Renal cortex interstitium (tissue), 11 donors: ENCODE measurements at regions not wholly inside any gene's neighbourhood (a gene's known extent, or its start where the extent isn't known, plus 50 kb on each side); places are given as distances from the start of the nearest gene placed in this dataset.
"Not testable (repeated sequence)": the region's sequence is repeated elsewhere in the genome, so short reads cannot be mapped to it uniquely, and the experiment has no call there.

ENCODE experiments used
- DNase-seq, 11 donors: peaks; one replicate each; pipeline ENCODE4 v3.0.0-alpha.2; 2013; ENCODE audit warnings: low read depth in 9 of 11, low spot score in 4 of 11; ENCODE audit errors: extremely low read depth in 1 of 11

DNA sequence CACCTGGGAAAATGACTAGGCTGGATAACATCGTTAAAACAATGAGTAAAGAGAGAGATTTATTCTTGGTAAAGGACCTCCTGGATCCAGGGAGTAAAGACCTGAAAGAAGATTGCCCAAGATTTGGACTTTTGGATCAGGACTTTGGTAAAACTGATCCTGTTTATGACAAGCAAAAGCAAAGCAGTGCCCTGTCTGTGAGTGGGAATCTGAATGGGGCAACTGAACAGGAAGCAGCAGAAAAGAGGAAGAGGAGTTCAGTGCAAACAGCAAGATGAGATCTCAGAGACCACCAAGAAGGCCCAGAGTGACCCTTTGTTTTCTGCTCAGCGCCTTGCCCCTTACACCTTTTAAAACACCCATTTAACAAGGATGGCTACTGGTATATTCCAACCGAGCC, 122.0 kb downstream of the VPREB1 start:
- no peak for DNase-seq

DNA sequence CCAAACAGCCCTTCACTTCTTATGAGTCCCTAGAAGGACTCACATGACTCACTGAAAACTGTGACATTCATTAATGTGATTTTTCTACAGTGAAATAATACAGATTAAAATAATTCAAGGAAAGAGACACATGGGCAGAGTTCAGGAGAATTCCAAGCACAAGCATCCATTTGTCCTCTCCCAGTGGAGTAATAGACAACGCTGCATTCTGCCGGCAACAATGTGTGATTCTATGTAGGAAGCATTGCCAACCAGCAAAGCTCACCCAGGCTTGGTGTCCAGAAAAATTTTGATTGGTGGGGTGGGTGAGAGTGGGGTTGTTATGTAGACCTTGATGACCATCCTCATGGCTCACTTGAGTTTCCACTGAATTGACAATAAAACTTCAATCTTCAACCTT, 123.9 kb downstream of the VPREB1 start:
- DNase-seq = no peak

DNA sequence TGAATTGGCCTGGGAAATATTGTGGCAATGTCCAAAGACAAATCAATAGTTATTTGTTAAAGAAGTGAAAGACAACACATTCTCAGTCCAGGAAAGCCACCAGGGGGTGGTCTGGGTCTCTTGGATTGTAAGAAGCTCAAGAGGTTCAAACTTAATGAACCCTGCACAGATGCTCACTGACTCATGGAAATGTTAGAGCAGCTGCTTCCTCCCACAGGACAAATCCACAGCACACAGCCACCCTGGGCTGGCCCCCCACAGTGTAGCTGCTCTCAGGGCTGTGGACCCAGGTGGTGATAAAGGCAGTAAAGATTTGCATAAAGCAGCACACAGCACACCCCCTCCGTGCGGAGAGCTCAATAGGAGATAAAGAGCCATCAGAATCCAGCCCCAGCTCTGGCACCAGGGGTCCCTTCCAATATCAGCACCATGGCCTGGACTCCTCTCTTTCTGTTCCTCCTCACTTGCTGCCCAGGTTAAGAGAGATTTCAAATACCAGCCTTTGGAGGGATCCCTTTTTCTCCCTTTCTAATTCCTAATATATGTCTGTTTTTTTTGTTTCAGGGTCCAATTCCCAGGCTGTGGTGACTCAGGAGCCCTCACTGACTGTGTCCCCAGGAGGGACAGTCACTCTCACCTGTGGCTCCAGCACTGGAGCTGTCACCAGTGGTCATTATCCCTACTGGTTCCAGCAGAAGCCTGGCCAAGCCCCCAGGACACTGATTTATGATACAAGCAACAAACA, 124.8 kb downstream of the VPREB1 start:
- peak in 4 of 11 donors; percentile 23 to 51 (median 36) for DNase-seq

DNA sequence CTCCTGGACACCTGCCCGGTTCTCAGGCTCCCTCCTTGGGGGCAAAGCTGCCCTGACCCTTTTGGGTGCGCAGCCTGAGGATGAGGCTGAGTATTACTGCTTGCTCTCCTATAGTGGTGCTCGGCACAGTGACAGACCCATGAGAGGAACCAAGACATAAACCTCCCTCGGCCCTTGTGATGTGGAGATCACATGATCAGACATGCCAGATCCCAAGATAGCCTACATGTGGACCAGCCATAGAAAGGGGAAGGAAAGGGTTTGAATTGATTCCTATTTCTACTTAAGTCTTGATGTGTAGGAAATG, 125.3 kb downstream of the VPREB1 start:
- DNase-seq = no peak

DNA sequence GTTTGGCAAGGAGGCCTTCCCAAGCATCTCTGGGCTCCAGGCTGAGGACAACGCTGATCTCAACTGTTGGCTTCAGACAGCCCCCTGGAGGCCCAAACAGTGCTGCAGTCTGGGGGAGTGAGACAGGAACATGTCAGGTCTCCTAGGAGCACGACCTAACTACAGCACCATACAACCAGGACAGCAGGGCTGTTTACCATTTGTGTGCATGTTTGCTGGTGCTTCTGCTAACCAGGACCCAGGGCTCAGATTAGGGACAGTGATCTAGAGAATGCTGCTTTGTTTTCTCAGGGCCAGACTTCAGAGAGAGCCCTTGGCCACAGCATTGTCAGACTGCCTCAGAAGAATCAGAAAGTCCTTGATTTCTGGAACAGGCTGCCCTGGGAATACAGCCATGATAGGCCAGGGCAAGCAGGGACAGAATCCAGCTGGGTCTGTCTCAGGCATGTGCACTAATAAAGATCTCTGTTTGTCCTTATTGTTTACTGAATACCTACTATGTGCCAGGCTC, 126.5 kb downstream of the VPREB1 start:
- no peak for DNase-seq

DNA sequence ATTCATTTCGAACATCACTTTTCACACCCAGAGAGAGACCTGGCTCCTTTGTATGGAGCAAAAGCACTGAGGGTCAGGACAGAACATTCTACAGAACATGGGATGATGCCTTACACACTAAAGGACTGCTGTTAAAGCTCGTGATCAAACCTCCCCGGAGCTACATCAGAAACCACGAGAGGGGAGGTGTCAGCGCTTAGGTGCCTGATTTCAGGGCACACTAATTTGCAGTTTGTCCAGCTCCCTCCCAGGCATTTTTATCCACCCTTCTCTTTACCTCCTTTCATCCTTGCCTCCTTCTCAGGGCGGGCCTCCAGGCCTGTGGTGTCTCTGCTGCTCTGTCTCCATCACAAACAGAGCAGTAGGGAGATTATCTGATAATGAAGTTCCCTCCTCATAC, 127.5 kb downstream of the VPREB1 start:
- DNase-seq = no peak

DNA sequence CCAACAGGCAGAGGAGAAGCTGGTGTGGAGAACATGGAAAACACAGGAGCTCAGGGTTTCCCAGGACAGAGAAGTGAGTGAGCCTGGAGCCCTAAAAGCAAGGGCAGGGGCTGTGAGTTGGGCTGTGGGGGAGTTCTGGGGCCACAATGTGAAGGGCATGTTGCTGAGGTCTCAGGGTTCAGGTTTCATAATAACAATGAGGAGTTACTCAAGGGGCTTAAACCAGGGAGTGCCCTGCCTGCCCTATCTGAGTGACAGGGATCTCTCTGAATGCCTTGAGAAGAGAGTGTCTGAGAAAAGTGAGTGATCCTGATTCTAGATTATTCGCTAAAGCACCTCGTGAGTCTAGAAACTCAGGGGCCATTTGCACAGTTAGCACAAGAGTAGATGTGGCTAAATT, 129.6 kb downstream of the VPREB1 start:
- no peak for DNase-seq

DNA sequence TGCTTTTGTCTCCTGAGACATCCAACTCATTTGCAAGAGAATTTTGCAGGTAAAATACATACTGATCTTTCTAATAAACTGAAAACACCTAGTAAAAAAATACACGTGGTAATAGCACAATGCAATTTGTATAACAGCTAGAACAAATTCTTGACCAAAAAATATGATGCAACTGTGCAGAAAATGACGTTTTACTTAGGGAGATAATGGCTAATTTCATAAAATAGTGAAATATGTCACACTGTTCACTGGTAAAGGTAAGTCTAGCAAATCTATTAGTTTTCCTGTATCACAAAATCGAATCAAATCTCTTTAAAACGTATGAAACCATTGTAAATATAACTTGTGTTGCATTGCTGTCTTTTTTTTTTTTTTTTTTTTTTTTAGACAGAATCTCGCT, 130.0 kb downstream of the VPREB1 start:
- no peak for DNase-seq

DNA sequence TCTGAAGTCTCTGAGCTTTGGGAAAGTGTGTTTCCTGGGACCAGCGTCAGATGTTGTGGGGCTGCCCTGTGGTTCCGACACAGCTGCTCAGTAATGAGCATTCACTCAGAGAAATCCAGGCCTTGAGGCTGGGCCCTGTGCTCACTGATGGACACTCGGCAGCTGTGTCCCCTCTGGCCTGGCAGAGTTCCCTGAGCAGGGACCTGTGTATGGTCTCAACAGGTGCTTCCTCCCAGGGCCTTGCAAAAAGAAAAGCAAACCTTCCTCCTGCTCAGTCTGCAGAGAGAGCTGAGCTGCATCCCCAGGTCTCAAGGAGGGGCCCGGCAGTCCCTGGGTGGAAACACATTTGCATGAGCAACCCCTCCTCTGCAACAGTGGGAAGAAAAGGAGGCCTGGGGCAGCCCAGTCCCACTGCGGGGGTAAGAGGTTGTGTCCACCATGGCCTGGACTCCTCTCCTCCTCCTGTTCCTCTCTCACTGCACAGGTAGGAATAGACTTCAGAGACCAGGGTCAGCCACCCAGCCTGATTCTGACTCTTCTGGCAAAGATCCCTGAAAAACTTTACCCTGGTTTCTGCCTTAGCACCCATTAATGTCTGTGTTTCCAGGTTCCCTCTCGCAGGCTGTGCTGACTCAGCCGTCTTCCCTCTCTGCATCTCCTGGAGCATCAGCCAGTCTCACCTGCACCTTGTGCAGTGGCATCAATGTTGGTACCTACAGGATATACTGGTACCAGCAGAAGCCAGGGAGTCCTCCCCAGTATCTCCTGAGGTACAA, 131.2 kb downstream of the VPREB1 start:
- no peak for DNase-seq

DNA sequence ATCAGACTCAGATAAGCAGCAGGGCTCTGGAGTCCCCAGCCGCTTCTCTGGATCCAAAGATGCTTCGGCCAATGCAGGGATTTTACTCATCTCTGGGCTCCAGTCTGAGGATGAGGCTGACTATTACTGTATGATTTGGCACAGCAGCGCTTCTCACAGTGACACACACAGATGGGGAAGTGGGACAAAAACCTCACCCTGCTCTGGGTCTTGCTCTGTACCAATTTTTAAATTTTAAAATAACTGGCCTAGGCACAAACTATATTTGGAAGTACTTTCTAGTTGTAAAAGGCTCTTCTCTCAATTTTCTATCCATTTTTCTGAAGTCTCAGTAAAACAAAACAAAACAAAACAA, 131.7 kb downstream of the VPREB1 start:
- DNase-seq = no peak

DNA sequence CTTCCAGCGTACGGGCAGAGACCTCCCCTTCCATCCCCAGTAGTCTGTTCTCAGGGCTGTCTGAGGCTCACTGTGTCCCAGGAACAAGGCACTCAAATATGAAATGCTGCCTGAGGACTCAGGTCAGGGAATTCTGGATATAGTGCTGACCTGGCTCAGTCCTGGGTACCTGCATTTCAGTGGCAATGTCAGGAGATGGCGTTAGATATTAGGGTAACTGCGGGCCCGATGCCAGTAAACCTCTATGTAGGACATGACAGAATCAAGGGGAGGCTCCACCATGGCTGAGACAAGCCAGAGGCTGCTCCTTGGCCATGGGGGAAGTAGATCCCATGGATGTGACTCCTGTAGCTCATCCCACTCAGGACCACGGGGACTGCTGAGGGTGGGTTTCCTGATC, 131.7 kb downstream of the ZNF280B start:
- DNase-seq = not testable (repeated sequence)

DNA sequence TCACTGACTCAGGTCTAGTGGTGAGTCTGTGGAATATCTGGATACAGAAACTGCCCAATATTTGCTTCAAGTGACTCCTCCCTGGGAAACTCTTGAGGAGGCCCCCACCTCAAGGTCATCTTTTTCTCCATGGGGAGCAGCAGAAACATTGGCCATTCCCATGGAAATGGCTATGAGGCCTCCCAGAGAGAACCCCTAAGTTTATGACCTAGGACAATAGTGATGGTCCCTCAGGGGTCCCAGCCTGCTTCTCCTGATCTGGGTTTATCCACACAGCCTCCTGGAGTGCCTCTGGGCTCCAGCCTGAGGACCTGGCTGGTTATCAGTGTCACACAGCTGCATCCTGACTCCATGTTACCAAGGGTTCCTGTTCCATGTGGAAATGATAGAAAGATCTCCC, 131.2 kb downstream of the ZNF280B start:
- DNase-seq = no peak

DNA sequence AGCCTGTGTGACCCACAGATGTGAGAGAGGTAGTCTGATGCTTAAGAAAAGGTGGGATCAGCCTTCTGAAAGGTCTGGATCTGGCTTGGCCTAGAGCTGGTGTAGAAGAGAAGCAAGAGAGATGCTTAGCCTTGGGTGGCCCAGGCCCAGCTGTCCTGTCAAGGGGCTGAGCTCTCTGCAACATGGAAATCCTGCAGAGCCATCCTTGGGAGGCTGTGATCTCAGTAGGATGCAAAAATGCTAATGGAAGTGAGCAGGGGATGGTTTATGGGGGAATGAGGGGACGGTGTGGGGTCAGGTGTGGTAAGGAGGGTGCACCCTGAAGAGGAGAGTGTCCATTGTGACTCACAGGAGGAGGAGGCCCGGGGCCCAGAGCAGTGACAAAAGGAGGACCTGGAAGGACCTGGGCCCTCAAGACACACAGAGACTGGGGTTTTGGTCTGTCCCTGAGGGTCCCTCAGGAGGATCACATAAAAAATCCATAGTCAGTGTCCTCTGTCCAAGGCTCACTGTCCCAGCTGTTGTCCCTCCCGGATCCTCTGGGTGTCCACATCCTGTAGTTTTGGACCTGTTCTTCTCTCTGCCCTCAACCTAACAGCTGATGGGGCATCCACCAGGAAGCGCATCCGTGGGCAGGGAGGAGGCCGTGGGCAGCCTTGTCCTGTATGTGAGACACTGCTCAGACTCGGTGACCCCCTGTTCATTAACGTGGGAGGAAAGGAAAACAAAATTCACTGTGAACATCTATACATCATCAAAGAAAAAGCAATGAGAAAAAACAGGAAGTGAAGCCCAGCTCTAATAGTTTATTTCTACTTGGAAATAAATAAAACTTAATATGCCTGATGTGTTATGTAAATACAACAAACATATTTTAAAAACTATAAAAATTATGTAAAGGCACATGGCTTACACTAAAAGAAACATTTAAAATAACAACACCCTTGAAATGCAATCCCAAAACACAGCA, 129.8 kb downstream of the ZNF280B start:
- no peak for DNase-seq

DNA sequence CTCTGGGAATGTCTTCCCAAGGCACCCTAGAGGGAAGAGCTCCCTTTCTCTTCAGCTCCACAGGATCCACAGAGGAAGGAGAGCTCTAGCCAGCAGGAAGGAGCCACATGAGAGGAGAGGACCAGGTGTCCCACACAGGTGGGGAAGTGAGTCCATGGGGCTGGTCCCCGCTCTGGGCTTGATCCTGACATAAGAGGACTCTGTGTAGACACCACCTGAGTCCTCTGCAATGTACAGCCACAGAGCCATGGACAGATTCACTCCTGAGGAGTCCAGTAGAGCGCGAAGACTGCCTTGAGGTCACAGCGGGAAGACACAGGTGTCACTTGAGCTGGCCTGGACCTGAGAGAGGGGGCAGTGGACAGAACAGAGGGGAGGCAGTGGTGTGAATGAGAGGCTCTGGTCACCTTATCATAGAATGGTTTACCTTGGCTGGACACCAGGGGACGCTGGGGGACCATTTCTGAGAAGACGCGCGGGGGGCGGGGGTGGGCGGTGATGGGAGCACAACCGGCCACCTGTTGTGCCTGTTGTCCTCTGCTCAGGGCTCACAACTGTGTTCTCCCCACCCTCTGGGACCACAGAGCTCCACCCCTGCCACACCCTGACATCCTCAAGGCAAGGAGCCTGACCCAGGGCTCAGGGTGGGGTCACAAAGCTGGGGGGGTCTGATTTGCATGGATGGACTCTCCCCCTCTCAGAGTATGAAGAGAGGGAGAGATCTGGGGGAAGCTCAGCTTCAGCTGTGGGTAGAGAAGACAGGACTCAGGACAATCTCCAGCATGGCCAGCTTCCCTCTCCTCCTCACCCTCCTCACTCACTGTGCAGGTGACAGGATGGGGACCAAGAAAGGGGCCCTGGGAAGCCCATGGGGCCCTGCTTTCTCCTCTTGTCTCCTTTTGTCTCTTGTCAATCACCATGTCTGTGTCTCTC, 128.2 kb downstream of the ZNF280B start:
- DNase-seq = no peak

DNA sequence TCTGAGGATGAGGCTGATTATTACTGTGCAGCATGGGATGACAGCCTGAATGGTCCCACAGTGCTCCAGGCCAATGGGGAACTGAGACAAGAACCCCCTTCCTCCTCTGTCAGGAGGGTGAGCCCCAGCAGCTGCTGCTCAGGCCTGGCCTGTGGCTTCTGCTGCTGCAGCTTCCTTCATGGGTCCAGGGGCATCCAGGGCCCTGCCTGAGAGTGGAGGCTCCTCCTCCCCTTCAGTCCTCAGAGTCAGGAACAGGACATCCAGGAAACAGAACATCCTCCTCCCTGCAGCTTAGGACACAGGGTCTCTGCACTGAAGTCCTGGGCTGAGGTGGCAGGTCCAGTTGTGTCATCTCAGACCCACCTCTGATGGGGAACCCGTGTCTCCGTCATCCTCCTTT, 127.2 kb downstream of the ZNF280B start:
- not testable (repeated sequence) for DNase-seq

DNA sequence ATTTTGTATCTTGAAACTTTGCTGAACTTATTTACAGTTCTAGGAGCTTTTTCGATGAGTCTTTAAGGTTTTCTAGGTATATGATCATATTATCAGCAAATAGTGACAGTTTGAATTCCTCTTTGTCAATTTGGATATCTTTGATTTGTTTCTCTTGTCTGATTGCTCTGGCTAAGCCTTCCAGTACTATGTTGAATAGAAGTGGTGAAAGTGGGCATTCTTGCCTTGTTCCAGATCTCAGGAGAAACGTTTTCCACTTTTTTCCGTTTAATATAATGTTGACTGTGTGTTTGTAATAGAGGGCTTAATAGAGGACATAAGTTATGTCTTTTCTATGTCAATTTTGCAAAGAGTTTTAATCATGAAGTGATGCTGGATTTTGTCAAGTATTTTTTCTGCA, 124.3 kb downstream of the ZNF280B start:
- no peak for DNase-seq

DNA sequence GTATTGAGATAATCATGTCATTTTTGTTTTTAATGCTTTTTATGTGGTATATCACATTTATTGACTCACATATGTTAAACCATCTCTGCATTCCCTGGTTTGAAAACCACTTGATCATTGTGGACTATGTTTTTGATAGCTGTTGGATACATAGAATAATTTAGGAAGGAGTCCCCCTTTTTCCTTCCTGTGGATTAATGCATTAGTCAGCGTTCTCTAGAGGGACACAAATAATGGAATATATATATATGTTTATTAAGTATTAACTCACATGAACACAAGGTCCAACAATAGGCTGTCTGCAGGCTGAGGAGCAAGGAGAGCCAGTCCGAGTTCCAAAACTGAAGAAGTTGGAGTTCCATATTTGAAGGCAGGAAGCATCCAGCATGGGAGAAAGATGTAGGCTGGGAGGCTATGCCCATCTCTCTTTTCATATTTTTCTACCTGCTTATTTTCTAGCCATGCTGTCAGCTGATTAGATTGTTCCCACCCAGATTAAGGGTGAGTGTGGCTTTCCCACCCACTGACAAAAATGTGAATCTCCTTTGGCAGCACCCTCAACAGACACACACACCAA, 123.8 kb downstream of the ZNF280B start:
- DNase-seq = no peak

DNA sequence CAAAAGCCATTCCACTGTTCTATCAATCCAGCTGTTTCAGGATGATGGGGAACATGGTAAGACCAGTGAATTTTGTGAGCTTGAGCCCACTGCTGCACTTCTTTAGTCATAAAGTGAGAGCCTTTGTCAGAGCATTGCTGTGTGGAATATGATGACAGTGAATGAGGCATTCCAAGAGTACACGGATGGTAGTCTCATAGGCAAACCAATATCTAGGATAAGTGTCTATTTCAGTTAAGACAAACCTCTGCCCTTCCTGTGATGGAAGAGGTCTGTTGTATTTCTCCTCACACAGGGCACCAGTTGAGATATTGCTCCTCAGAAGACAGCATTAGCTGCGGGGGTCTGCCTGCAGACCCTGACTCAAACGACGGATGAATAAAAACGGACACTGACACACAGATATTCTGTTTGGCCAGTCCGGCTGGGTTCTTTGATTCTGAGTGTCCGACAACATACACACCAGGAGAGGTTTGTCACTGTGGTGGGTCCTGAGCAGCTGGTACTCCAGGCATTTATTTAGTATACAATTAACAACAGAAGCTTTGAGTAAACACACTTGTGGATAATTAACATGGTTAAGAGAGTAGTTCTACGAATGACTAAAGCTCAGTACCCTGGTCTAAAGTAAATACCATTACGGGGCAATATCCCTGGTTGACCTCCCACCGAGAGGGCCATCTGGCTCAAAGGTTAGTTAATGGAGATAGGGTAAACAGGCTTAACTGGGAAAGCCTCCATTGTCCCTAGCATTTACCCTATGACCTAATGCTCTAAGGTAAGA, 121.7 kb downstream of the ZNF280B start:
- DNase-seq = no peak
